Neural progenitor cell (in vitro differentiated cells): ENCODE measurements at regions not wholly inside any gene's neighbourhood (a gene's known extent, or its start where the extent isn't known, plus 50 kb on each side); places are given as distances from the start of the nearest gene placed in this dataset.

Experiments
- EZH2 ChIP-seq: fragments of 200-600 bp; sonication (generic); IDR thresholded peaks from 2 replicates; pipeline ENCODE4 v1.6.1; 2017; ENCODE audit warnings: antibody characterized with exemption, mild to moderate bottlenecking, moderate library complexity
- EZH2phosphoT487 ChIP-seq: fragments of 200-600 bp; sonication (generic); IDR thresholded peaks from 2 replicates; pipeline ENCODE4 v1.6.1; 2017; ENCODE audit warnings: antibody characterized with exemption
- TF ChIP-seq, protein P1 (sequence below): fragments of 200-600 bp; sonication (generic); IDR thresholded peaks from 2 replicates; pipeline ENCODE4 v1.5.1; 2017; ENCODE audit warnings: antibody characterized with exemption, mild to moderate bottlenecking

GRCh38 chr10:78760463-78761310, 308.1 kb upstream of the ZMIZ1 start:
- TF ChIP-seq, protein P1, sequence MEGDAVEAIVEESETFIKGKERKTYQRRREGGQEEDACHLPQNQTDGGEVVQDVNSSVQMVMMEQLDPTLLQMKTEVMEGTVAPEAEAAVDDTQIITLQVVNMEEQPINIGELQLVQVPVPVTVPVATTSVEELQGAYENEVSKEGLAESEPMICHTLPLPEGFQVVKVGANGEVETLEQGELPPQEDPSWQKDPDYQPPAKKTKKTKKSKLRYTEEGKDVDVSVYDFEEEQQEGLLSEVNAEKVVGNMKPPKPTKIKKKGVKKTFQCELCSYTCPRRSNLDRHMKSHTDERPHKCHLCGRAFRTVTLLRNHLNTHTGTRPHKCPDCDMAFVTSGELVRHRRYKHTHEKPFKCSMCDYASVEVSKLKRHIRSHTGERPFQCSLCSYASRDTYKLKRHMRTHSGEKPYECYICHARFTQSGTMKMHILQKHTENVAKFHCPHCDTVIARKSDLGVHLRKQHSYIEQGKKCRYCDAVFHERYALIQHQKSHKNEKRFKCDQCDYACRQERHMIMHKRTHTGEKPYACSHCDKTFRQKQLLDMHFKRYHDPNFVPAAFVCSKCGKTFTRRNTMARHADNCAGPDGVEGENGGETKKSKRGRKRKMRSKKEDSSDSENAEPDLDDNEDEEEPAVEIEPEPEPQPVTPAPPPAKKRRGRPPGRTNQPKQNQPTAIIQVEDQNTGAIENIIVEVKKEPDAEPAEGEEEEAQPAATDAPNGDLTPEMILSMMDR: no peak
- no peak for TF ChIP-seq EZH2phosphoT487
- TF ChIP-seq EZH2: no peak
